HepG2 (cell line): ENCODE measurements at regions not wholly inside any gene's neighbourhood (a gene's known extent, or its start where the extent isn't known, plus 50 kb on each side); places are given as distances from the start of the nearest gene placed in this dataset.

ENCODE experiments used
- ATAC-seq: fragments of 200-7000 bp; cut with Tn5 transposase; 3 replicates; pipeline ENCODE4 v1.9.1; 2020; ENCODE audit warnings: mild to moderate bottlenecking, moderate library complexity
- BruUV-seq: library from RNA; stranded (reverse); fragments of 400-500 nt; replicated peaks from 2 replicates; lab custom pipeline; 2021; lab: Mats Ljungman, UMichigan
- CTCF ChIA-PET: fragments of 300-600 bp; formaldehyde crosslinking; extraction: SDS; loops from one replicate; lab custom pipeline; 2021; ENCODE audit warnings: low total read pairs, inconsistent platforms, low intra/inter-chr PET ratio; lab: Yijun Ruan, JAX
- POLR2A ChIA-PET: fragments of 350-600 bp; sonication (Branson Sonifier 250); formaldehyde crosslinking; loops from one replicate; lab custom pipeline; 2020; ENCODE audit warnings: antibody characterized with exemption, inconsistent platforms; lab: Yijun Ruan, JAX
- DNase-seq: peaks from one replicate; pipeline ENCODE4 v3.0.0-alpha.2; 2015; ENCODE audit warnings: low spot score
- FAIRE-seq: peaks from 3 replicates; lab custom pipeline; 2011; peaks lifted over from hg19 to GRCh38; lab: Jason Lieb, UNC
- H2AFZ ChIP-seq: one replicate; pipeline ENCODE4 v1.6.1; 2011; ENCODE audit warnings: low read length, inconsistent platforms
- H3K27ac ChIP-seq: fragments of 300-600 bp; 3 replicates; pipeline ENCODE4 v1.8.0; 2011; ENCODE audit warnings: mixed run types, mild to moderate bottlenecking, mixed read lengths, low read length, inconsistent platforms; ENCODE audit not compliant: insufficient read depth; ENCODE audit errors: extremely low read length
- H3K27me3 ChIP-seq, 2 experiments: fragments of 200-600 bp in 1 of 2; 2 replicates in 1 of 2; 3 replicates in 1 of 2; pipeline versions ENCODE4 v1.6.0 to v1.8.0; 2011; ENCODE audit warnings: low read length in 2 of 2, mild to moderate bottlenecking in 2 of 2, moderate library complexity in 2 of 2, inconsistent platforms in 1 of 2; ENCODE audit not compliant: insufficient read depth in 2 of 2, control insufficient read depth in 1 of 2
- H3K36me3 ChIP-seq, 2 experiments: fragments of 200-600 bp in 1 of 2; replicated peaks in 1 of 2; 2 replicates in 1 of 2; 3 replicates in 1 of 2; pipeline versions ENCODE4 v1.5.1 to v1.8.0; 2011; ENCODE audit warnings: low read length in 2 of 2, inconsistent platforms in 1 of 2; ENCODE audit not compliant: insufficient read depth in 2 of 2, control insufficient read depth in 1 of 2
- H3K4me1 ChIP-seq: 2 replicates; pipeline ENCODE4 v1.5.1; 2012; ENCODE audit warnings: low read length, inconsistent platforms; ENCODE audit not compliant: insufficient read depth
- H3K4me2 ChIP-seq: 2 replicates; pipeline ENCODE4 v1.6.0; 2011; ENCODE audit warnings: low read depth, low read length, inconsistent platforms
- H3K4me3 ChIP-seq, 3 experiments: fragments of 200-600 bp in 1 of 3; sonication (generic), shearing (Covaris generic) in 1 of 3; replicated peaks in 1 of 3; 2 replicates each; pipeline ENCODE4 v1.5.1; 2011 to 2016; ENCODE audit warnings: low read length in 3 of 3, inconsistent platforms in 2 of 3, low read depth in 2 of 3, mild to moderate bottlenecking in 2 of 3, control low read depth in 1 of 3, mixed read lengths in 1 of 3; ENCODE audit not compliant: insufficient read depth in 1 of 3
- H3K79me2 ChIP-seq: one replicate; pipeline ENCODE4 v1.6.1; 2011; ENCODE audit warnings: low read length, inconsistent platforms; ENCODE audit not compliant: insufficient read depth
- H3K9ac ChIP-seq: 2 replicates; pipeline ENCODE4 v1.6.0; 2011; ENCODE audit warnings: mild to moderate bottlenecking, low read depth, low read length, inconsistent platforms; ENCODE audit not compliant: insufficient read depth
- H3K9me3 ChIP-seq: 2 replicates; pipeline ENCODE4 v1.5.1; 2012; ENCODE audit warnings: mild to moderate bottlenecking, low read length
- H4K20me1 ChIP-seq: 2 replicates; pipeline ENCODE4 v1.6.0; 2011; ENCODE audit warnings: inconsistent platforms, mild to moderate bottlenecking, low read length, moderate library complexity; ENCODE audit not compliant: insufficient read depth
- IRF2 ChIP-seq: IDR thresholded peaks from 2 replicates; pipeline ENCODE4 v1.6.1; 2018; ENCODE audit warnings: missing genetic modification reagents, missing compliant biosample characterization
- JDP2 ChIP-seq: sonication (generic); formaldehyde crosslinking; IDR thresholded peaks from 2 replicates; pipeline ENCODE4 v1.8.1; 2022; ENCODE audit warnings: missing genetic modification reagents, borderline replicate concordance
- SP140L ChIP-seq: sonication (generic); formaldehyde crosslinking; IDR thresholded peaks from 2 replicates; pipeline ENCODE4 v1.4.0; 2020; ENCODE audit warnings: missing genetic modification reagents, borderline replicate concordance
- ZNF629 ChIP-seq: sonication (generic); formaldehyde crosslinking; conservative IDR thresholded peaks from 2 replicates; pipeline ENCODE4 v1.5.0; 2020; ENCODE audit warnings: missing genetic modification reagents
- ZNF670 ChIP-seq: sonication (generic); formaldehyde crosslinking; IDR thresholded peaks from 2 replicates; pipeline ENCODE4 v1.8.0; 2022; ENCODE audit warnings: mild to moderate bottlenecking, missing genetic modification reagents, borderline replicate concordance
- WGBS: methylation state at CpG from one replicate; pipeline ENCODE4 v1.1.6; 2017; ENCODE audit warnings: low lambda C conversion rate; 5-methylcytosine and 5-hydroxymethylcytosine counted together
- in situ Hi-C: cut with HindIII; loops from 2 replicates; pipeline ENCODE4 v1.10.0; 2017; ENCODE audit warnings: low pct_unique_long_range_greater_than_20kb; ENCODE audit not compliant: extremely low pct_ligation_motif_present
- intact Hi-C: fragments of 100-400 bp; cut with micrococcal nuclease; formaldehyde crosslinking; loops from one replicate; pipeline ENCODE4 v1.10.0; 2022; ENCODE audit not compliant: unreplicated experiment
- TF ChIP-seq, protein P1 (sequence below): sonication (generic); formaldehyde crosslinking; IDR thresholded peaks from 2 replicates; pipeline ENCODE4 v1.5.0; 2020; ENCODE audit warnings: mild to moderate bottlenecking, missing genetic modification reagents

DNA sequence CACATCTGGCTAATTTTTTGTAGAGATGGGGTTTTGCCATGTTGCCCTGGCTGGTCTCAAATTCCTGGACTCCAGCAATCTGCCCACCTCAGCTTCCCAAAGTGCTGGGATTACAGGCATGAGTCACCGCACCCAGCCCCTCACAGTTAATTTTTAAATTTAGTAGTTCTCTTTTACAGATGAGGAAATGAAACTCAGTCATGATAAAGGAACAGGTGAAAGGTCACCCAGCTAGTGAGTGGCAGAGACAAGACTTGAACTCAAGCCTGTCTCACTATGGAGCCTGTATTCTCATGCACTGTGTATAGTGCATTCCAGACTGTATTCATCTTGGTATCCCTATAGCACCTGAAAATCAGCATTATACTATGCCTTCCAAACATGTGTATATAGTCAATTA lies 77.1 kb upstream of the WSB1 start:
- no peaks in the 10 kb centered on the region for H4K20me1 ChIP-seq
- CTCF ChIA-PET: no interaction called here
- no peaks in the 10 kb centered on the region for H3K4me1 ChIP-seq
- in situ Hi-C loops: no loop called here
- H2AFZ ChIP-seq: no peak overlapping the region
- ATAC-seq: no peak
- FAIRE-seq: no peak
- no peaks in the 10 kb centered on the region for H3K79me2 ChIP-seq
- H3K27ac ChIP-seq: no peak overlapping the region
- no peaks in the 10 kb centered on the region for H3K36me3 ChIP-seq
- peaks cover 7% of the 10 kb centered on the region; the same call in 1 of the 2 replicates for H3K9me3 ChIP-seq
- intact Hi-C loops: no loop called here
- BruUV-seq: no TSS peak
- WGBS: 92% methylated on average over 1 of the region's 1 CpG
- POLR2A ChIA-PET: no interaction called here
- no peaks in the 10 kb centered on the region for H3K27me3 ChIP-seq
- H3K4me2 ChIP-seq: no peak overlapping the region
- TF ChIP-seq ZNF670 (CRISPR knock-in tag) (no peak), SP140L (CRISPR knock-in tag) (no peak)
- TF ChIP-seq, protein P1, sequence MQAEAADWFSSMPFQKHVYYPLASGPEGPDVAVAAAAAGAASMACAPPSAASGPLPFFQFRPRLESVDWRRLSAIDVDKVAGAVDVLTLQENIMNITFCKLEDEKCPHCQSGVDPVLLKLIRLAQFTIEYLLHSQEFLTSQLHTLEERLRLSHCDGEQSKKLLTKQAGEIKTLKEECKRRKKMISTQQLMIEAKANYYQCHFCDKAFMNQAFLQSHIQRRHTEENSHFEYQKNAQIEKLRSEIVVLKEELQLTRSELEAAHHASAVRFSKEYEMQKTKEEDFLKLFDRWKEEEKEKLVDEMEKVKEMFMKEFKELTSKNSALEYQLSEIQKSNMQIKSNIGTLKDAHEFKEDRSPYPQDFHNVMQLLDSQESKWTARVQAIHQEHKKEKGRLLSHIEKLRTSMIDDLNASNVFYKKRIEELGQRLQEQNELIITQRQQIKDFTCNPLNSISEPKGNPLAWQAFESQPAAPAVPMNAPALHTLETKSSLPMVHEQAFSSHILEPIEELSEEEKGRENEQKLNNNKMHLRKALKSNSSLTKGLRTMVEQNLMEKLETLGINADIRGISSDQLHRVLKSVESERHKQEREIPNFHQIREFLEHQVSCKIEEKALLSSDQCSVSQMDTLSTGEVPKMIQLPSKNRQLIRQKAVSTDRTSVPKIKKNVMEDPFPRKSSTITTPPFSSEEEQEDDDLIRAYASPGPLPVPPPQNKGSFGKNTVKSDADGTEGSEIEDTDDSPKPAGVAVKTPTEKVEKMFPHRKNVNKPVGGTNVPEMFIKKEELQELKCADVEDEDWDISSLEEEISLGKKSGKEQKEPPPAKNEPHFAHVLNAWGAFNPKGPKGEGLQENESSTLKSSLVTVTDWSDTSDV (CRISPR knock-in tag): no peak
- no peak for DNase-seq
- no peak overlapping the region for H3K9ac ChIP-seq
- H3K4me3 ChIP-seq: no peak overlapping the region

DNA sequence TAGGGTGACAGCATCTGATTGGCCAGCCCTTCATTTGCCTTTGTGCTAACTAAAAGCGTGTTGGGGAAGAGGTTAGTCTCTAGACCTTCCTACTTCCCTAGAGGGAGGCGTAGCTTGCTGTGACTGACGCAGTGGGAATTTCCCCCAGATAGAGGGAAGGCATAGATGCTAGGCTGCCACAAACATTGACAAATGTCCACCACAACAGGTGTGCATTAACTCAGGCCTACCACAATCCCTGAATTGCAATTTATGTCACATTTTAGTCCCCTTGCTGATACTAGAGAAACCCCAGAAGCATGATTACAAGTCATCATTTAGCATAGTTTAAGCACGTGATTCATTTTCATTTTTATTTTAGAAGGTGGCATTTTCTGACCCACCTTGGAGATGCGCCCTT lies 76.3 kb upstream of the WSB1 start:
- ATAC-seq: no peak
- TF ChIP-seq JDP2 (CRISPR knock-in tag) (no peak), ZNF629 (CRISPR knock-in tag) (no peak), IRF2 (no peak)
- TF ChIP-seq, all 625 proteins: peak for 0
- H4K20me1 ChIP-seq: no peaks in the 10 kb centered on the region
- no peaks in the 10 kb centered on the region for H3K36me3 ChIP-seq
- intact Hi-C loops (no loop called here), in situ Hi-C loops (no loop called here)
- CTCF ChIA-PET: no interaction called here
- POLR2A ChIA-PET: no interaction called here
- H3K4me2 ChIP-seq: no peak overlapping the region
- WGBS: 19% methylated on average over 5 of the region's 5 CpGs
- no peak overlapping the region for H3K9ac ChIP-seq
- no peak for DNase-seq
- no peak overlapping the region for H3K4me3 ChIP-seq
- no peak for FAIRE-seq
- no peaks in the 10 kb centered on the region for H3K79me2 ChIP-seq
- H3K9me3 ChIP-seq: peaks cover 7% of the 10 kb centered on the region; the same call in 1 of the 2 replicates
- no TSS peak for BruUV-seq
- no peak overlapping the region for H2AFZ ChIP-seq
- H3K4me1 ChIP-seq: no peaks in the 10 kb centered on the region
- no peaks in the 10 kb centered on the region for H3K27me3 ChIP-seq
- no peak overlapping the region for H3K27ac ChIP-seq
